ENCODE measurements at regions not wholly inside any gene's neighbourhood (a gene's known extent, or its start where the extent isn't known, plus 50 kb on each side); places are given as distances from the start of the nearest gene placed in this dataset.

DNA sequence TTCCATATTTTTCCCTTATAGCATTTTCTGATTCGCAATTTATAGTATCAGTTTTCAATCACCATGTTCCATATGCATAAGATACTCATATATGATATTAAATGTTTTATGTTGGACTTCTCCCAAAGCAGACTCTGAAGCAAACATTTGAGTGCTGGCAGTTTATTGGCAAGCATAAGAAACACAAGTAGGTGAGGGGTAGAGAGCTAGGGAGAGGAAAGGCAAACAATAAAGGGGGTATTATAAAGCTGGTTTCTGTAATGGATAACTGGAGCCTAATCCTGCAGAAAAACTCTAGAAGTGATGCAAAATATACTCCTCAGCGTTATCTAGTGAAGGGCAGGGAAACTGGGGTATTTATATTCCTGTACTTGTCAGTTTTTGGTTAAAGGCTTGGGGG is 491.5 kb upstream of the TGFBR2 start:
- DNase-seq (ENCODE audit: low spot score), result no peak

GRCh38 chr3:30122359-30122758 is 484.0 kb upstream of the TGFBR2 start:
- DNase-seq (ENCODE audit: low spot score), result no peak

DNA sequence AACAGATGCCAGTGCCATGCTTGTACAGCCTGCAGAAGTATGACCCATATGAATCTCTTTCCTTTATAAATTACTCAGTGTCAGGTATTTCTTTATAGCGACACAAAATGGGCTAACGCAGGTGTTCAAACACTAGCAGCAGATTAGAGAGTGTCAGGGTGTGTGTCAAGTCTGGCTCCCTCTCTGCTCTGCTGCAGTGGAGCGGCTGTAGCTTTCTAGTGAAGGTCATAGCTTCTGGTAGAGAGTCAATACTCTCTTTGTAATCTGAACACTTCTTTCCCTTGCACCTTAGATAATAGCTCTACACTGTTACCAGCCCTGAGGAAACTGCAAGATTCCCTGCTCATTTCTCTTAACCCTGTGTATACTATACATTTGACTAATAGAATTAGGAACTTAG is 483.2 kb upstream of the TGFBR2 start:
- DNase-seq (ENCODE audit: low spot score), result no peak

DNA sequence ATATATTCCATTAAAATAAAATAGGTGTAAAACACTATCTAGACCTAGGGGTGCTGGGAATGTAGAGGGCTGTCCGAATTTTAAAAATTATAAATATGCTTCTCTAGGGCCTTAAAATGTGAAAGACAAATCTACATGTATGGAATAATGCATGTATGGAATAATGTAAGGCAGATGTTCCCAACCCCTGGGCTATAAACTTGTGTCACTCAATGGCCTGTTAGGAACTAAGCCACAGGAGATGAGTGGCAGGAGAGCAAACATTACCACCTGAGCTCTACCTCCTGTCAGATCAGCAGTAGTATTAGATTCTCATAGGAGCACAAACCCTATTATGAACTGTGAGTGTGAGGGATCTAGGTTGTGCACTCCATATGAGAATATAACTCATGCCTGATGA is 482.6 kb upstream of the TGFBR2 start:
- no peak for DNase-seq (ENCODE audit: low spot score)

DNA sequence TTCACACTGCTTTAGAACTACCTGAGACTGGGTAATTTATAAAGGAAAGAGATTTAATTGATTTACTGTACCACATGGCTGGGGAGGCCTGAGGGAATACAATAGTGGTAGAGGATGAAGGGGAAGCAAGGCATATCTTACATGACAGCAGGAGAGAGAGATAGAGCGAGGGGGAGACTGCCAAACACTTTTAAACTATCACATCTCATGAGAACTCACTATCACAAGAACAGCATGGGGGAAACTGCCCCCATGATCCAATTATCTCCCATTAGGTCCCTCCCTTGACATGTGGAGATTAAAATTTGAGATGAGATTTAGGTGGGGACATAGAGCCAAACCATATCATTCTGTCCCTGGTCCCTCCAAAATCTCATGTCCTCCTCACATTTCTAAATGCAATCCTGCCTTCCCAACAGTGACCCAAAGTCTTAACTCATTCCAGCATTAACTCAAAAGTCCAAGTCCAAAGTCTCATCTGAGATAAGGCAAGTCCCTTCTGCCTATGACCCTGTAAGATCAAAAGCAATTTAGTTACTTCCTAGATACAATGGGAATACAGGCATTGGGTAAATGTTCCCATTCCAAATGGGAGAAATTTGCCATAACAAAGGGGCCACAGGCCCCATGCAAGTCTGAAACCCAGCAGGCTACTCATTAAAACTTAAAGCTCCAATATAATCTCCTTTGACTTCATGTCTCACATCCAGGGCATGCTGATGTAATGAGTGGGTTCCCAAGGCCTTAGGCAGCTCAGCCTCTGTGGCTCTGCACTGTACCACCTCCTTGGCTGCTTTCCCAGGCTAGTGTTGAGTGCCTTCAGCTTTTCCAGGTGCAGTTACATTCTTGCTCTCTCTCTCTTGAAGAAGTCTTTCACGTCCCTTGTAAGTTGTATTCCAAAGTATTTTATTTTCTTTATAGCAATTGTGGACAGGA is 481.7 kb upstream of the TGFBR2 start:
- peak; percentile 7 for DNase-seq (ENCODE audit: low spot score)

- no peak for DNase-seq (ENCODE audit: low spot score)
Observed at GRCh38 chr3:30129765-30130164, 476.6 kb upstream of the TGFBR2 start.

- DNase-seq (ENCODE audit: low spot score), result no peak
Observed at GRCh38 chr3:30130391-30130790, 476.0 kb upstream of the TGFBR2 start.

GRCh38 chr3:30131191-30131590 is 475.2 kb upstream of the TGFBR2 start:
- DNase-seq (ENCODE audit: low spot score), result no peak

DNA sequence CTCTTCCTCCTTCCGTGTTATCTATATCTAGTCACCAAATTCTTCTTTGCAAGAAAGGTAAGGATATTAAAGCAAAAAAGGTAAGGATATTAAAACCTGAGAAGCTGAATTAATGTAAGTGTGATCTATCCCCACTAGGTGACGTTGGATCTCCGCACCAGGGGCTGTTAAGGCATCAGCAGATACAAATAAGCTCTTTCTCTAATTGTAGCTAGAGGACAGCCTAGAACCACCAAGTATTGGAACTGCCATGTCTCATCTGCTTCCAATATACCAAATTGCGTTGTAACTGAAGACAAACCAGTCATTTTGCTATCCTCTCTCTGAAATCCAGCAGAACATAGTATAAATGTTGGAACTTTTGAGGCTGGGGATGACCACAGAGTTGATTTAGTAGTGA is 471.2 kb upstream of the TGFBR2 start:
- DNase-seq (ENCODE audit: low spot score), result peak; percentile 74

DNA sequence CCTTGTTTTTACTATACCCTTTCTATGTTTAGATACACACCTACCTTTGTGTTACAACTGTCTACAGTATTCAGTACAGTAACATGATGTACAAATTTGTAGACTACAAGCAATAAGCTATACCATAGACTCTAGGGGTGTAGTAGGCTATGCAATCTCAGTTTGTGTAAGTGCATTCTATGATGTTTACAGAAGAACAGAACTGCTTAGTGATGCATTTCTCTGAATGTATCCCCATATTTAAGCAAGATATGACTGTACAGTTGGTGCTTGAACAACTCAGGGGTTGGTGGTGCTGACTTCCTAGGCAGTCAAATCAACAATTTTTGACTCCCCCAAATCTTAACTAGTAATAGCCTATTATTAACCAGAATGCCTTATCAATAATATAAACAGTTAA is 467.1 kb upstream of the TGFBR2 start:
- no peak for DNase-seq (ENCODE audit: low spot score)

DNA sequence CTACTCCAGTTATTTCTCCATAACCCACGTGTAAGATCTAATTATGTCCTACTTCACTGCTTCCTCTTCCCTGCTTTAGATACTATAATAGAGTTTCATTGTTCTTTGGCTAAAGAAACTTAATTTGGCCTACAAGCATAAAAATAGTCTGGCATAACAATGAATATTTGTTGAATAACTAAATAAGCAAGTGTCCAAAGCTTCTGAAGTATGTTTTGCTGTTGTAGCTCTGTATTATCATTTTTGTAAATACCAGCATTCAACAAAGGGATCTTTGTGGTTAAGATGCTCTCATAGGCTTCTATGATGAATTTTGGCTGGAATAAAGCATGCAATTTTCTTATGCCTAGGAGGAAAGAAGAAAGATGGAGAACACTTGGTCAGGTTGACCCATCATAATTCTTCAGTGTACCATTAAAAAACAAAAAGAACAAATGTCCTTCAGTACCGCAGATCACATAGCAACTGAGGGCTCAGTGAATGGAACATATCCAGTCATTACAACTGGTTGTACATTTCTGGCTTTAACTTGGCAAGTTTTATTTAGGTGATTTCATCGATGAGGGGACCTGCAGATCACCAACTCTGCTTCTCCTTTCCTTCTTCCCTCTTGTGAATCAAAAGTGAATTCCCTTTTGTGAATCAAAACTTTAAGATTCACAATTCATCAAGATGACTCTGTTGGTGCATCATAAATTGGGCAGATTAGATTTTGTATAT is 465.9 kb upstream of the TGFBR2 start:
- no peak for DNase-seq (ENCODE audit: low spot score)

GRCh38 chr3:30141178-30141581 is 465.2 kb upstream of the TGFBR2 start:
- no peak for DNase-seq (ENCODE audit: low spot score)

- DNase-seq (ENCODE audit: low spot score), result no peak
Observed at GRCh38 chr3:30141927-30142326, 464.5 kb upstream of the TGFBR2 start.

DNA sequence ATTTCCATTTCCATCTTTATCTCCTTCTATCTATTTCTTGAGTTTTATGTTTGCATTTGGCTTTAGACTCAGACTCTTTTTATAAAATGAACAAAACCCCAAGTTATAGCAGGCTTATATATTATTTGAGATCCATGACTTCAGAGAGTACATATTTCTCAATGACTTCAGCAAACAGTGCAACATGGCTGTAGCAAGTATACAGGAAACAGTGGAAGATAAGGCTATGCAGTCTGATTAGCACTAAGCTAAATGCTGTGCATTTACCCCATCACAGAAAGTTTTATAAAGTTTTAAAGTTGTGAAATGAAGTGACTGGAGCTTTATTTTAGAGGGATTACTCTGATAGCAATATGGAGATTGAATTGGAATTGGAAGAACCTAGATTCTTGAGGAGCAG is 463.5 kb upstream of the TGFBR2 start:
- DNase-seq (ENCODE audit: low spot score), result no peak

- DNase-seq (ENCODE audit: low spot score), result no peak
Observed at GRCh38 chr3:30145281-30145680, 461.1 kb upstream of the TGFBR2 start.

DNA sequence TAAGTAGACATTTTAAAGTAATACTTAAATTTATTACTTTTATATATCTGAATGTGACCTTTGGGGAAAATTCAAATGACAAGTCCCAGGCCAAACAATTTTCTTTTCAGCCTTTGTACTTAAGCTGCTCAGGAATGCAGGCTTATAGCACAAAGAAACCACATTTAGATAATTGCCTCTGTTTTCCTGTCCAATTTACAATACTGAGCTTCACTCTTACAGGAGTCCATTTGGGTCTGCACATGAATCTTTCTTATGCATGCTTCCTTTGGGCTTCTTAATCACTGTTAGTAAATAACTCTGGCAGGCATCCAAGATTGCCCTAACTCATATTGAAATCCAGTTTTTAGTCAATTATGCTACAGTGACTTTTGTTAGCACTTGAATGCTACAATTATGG is 459.4 kb upstream of the TGFBR2 start:
- DNase-seq (ENCODE audit: low spot score), result no peak

DNA sequence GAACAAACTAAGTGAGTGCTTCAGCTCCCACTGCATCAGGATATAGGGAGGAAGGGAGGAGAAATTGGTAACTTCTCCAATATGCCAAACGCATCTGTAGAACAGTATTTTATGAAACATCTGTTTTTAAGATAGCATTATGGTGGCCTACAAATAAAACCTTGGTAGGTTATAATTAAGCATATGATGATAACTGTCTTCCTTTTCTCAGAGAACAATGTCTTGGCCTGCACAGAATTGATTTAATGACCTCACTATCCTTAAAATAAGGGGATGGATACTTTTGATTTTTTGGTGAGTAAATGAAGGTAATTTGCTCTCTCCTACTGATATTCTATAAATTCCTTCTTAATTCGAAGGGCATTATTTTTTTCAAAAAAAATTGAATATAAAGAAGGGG is 451.5 kb upstream of the TGFBR2 start:
- DNase-seq (ENCODE audit: low spot score), result no peak

- no peak for DNase-seq (ENCODE audit: low spot score)
Observed at GRCh38 chr3:30155755-30156154, 450.6 kb upstream of the TGFBR2 start.

- no peak for DNase-seq (ENCODE audit: low spot score)
Observed at GRCh38 chr3:30156586-30157498, 449.6 kb upstream of the TGFBR2 start.

DNA sequence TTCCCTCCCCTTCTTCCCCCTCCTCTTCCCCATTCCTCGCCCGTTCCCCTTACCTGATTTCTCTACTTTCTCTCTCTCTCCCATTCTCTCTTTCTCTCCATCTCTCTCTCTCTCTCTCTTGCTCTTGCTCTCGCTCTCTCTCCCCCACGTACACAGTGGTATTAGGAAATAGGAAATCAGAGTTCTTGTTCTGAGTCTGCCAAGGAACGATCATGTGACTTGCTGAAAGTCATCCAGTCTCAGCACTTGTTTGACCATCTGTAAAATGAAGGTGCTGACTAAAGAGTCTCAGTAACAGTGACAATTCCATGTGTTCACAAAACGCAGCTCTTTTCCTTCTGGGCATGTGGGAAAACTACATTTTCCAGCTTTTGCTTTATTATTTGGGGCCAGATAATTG is 445.0 kb upstream of the TGFBR2 start:
- no peak for DNase-seq (ENCODE audit: low spot score)

- DNase-seq (ENCODE audit: low spot score), result no peak
Observed at GRCh38 chr3:30162579-30162978, 443.8 kb upstream of the TGFBR2 start.

DNA sequence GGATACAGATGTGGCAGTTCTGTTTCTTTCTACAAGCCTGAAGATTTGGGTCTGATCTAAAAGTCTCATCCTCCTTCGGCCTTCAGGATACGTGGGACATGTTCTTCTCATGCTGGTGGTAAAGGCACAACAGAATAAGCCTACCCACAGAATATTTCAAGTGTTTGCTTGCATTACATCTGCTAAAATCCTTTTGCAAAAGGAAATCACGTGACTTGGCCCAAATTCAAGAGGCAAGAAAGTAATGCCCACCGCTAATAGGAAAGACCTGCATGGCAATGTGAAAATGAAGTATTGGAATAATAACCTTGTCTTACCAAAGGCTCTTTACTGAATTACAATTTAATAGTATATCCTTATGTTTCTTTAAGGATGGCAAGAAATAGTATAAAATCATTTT is 439.9 kb upstream of the TGFBR2 start:
- no peak for DNase-seq (ENCODE audit: low spot score)

Measured in HT-29 (cell line).